H1 (cell line): ENCODE measurements at regions not wholly inside any gene's neighbourhood (a gene's known extent, or its start where the extent isn't known, plus 50 kb on each side); places are given as distances from the start of the nearest gene placed in this dataset.

Source experiments
- CTCF ChIA-PET: fragments of 300-600 bp; sonication (Branson Sonifier 250); formaldehyde crosslinking; loops from one replicate; lab custom pipeline; 2021; ENCODE audit not compliant: partially characterized antibody; lab: Charles Lee
- POLR2A ChIA-PET: fragments of 300-600 bp; sonication (Branson Sonifier 250); formaldehyde crosslinking; loops from one replicate; lab custom pipeline; 2021; ENCODE audit warnings: inconsistent platforms; ENCODE audit not compliant: partially characterized antibody; lab: Charles Lee
- DNase-seq, 2 experiments: peaks; one replicate each; pipeline versions ENCODE4 v3.0.0 to v3.0.0-alpha.2; 2010 to 2022; ENCODE audit warnings: low spot score in 2 of 2, low read depth in 1 of 2, mixed read lengths in 1 of 2
- FAIRE-seq: peaks from 2 replicates; lab custom pipeline; 2011; peaks lifted over from hg19 to GRCh38; lab: Jason Lieb, UNC
- H2AFZ ChIP-seq: 2 replicates; pipeline ENCODE4 v1.8.1; 2012; ENCODE audit warnings: low read length, inconsistent platforms
- H2AK5ac ChIP-seq: 2 replicates; pipeline ENCODE4 v1.6.1; 2013; ENCODE audit warnings: low read depth, low read length
- H2BK120ac ChIP-seq: replicated peaks from 2 replicates; pipeline ENCODE3; 2013; ENCODE audit warnings: low read depth, low read length, inconsistent platforms
- H2BK12ac ChIP-seq: 2 replicates; pipeline ENCODE4 v1.6.1; 2013; ENCODE audit warnings: low read depth, low read length
- H2BK15ac ChIP-seq: 2 replicates; pipeline ENCODE4 v1.6.1; 2013; ENCODE audit warnings: low read length
- H2BK20ac ChIP-seq: 2 replicates; pipeline ENCODE4 v1.6.1; 2013; ENCODE audit warnings: low read length
- H2BK5ac ChIP-seq: 2 replicates; pipeline ENCODE4 v1.6.1; 2013; ENCODE audit warnings: low read depth, low read length
- H3K14ac ChIP-seq: 2 replicates; pipeline ENCODE4 v1.6.1; 2013; ENCODE audit warnings: inconsistent platforms; ENCODE audit not compliant: insufficient read length
- H3K18ac ChIP-seq: 2 replicates; pipeline ENCODE4 v1.6.1; 2013; ENCODE audit warnings: low read length; ENCODE audit errors: extremely low read depth
- H3K23ac ChIP-seq: 2 replicates; pipeline ENCODE4 v1.6.1; 2013; ENCODE audit warnings: inconsistent platforms; ENCODE audit not compliant: insufficient read length
- H3K23me2 ChIP-seq: 2 replicates; pipeline ENCODE4 v1.6.1; 2013; ENCODE audit warnings: low read depth, low read length
- H3K27ac ChIP-seq: 2 replicates; pipeline ENCODE4 v1.6.1; 2011; ENCODE audit warnings: low read depth, low read length, inconsistent platforms
- H3K27me3 ChIP-seq, 4 experiments: replicated peaks in 1 of 4; 1 replicate in 1 of 4; 2 replicates in 3 of 4; pipeline versions ENCODE4 v1.6.1 to v1.8.1; 2011 to 2013; ENCODE audit warnings: low read length in 3 of 4, mild to moderate bottlenecking in 3 of 4, inconsistent platforms in 2 of 4, mixed read lengths in 2 of 4, moderate library complexity in 1 of 4; ENCODE audit not compliant: control insufficient read depth in 3 of 4, insufficient read depth in 3 of 4; ENCODE audit errors: extremely low read depth in 1 of 4
- H3K36me3 ChIP-seq, 4 experiments: 2 replicates each; pipeline versions ENCODE4 v1.6.1 to v1.8.1; 2011 to 2013; ENCODE audit warnings: mild to moderate bottlenecking in 4 of 4, low read length in 3 of 4, moderate library complexity in 2 of 4, control low read depth in 1 of 4, inconsistent platforms in 1 of 4; ENCODE audit not compliant: insufficient read depth in 4 of 4, control insufficient read depth in 2 of 4
- H3K4ac ChIP-seq: replicated peaks from 2 replicates; pipeline ENCODE3; 2013; ENCODE audit warnings: low read length, low read depth, mixed read lengths, inconsistent platforms; ENCODE audit not compliant: insufficient read length
- H3K4me1 ChIP-seq, 4 experiments: replicated peaks in 1 of 4; 1 replicate in 1 of 4; 2 replicates in 3 of 4; pipeline versions ENCODE4 v1.6.1 to v1.8.1; 2011 to 2013; ENCODE audit warnings: low read length in 3 of 4, inconsistent platforms in 2 of 4, mixed read lengths in 1 of 4; ENCODE audit not compliant: insufficient read depth in 4 of 4, control insufficient read depth in 3 of 4
- H3K4me2 ChIP-seq, 2 experiments: 2 replicates each; pipeline versions ENCODE4 v1.6.1 to v1.8.1; 2011 to 2013; ENCODE audit warnings: low read depth in 2 of 2, low read length in 2 of 2, control low read depth in 1 of 2, inconsistent platforms in 1 of 2, mild to moderate bottlenecking in 1 of 2; ENCODE audit not compliant: insufficient read depth in 1 of 2
- H3K4me3 ChIP-seq, 4 experiments: fragments of 200-600, 300-600 bp in 1 of 4; sonication (generic), shearing (Covaris generic), sonication (Bioruptor Twin) in 1 of 4; 2 replicates each; pipeline versions ENCODE4 v1.5.1 to v1.8.1; 2011 to 2016; ENCODE audit warnings: low read length in 4 of 4, low read depth in 3 of 4, control low read depth in 2 of 4, inconsistent platforms in 2 of 4, mild to moderate bottlenecking in 2 of 4, mixed read lengths in 1 of 4, moderate library complexity in 1 of 4; ENCODE audit not compliant: insufficient read depth in 2 of 4; ENCODE audit errors: extremely low read depth in 1 of 4
- H3K56ac ChIP-seq: replicated peaks from 2 replicates; pipeline ENCODE3; 2013; ENCODE audit warnings: low read depth, mild to moderate bottlenecking, mixed read lengths, low read length, inconsistent platforms; ENCODE audit not compliant: insufficient read length
- H3K79me1 ChIP-seq: 2 replicates; pipeline ENCODE4 v1.6.1; 2013; ENCODE audit warnings: low read depth, low read length, control low read depth
- H3K79me2 ChIP-seq, 2 experiments: 2 replicates each; pipeline versions ENCODE4 v1.6.1 to v1.8.1; 2012 to 2013; ENCODE audit warnings: low read length in 2 of 2, mild to moderate bottlenecking in 2 of 2, inconsistent platforms in 1 of 2; ENCODE audit not compliant: insufficient read depth in 2 of 2, control insufficient read depth in 1 of 2
- H3K9ac ChIP-seq, 4 experiments: replicated peaks in 1 of 4; 1 replicate in 1 of 4; 2 replicates in 3 of 4; pipeline versions ENCODE4 v1.6.1 to v1.8.1; 2011 to 2013; ENCODE audit warnings: low read depth in 3 of 4, low read length in 3 of 4, control low read depth in 2 of 4, mild to moderate bottlenecking in 2 of 4, moderate library complexity in 2 of 4, inconsistent platforms in 1 of 4; ENCODE audit errors: extremely low read depth in 1 of 4
- H3K9me3 ChIP-seq, 2 experiments: 2 replicates each; pipeline versions ENCODE4 v1.6.1 to v1.8.1; 2012 to 2013; ENCODE audit warnings: mild to moderate bottlenecking in 2 of 2, moderate library complexity in 2 of 2, control low read depth in 1 of 2, inconsistent platforms in 1 of 2, low read depth in 1 of 2, low read length in 1 of 2, mixed read lengths in 1 of 2; ENCODE audit not compliant: insufficient read depth in 2 of 2
- H4K20me1 ChIP-seq, 2 experiments: replicated peaks in 1 of 2; 2 replicates each; pipeline versions ENCODE3 to v1.8.1; 2011 to 2013; ENCODE audit warnings: inconsistent platforms in 2 of 2, low read length in 2 of 2, mild to moderate bottlenecking in 1 of 2; ENCODE audit not compliant: insufficient read depth in 2 of 2, control insufficient read depth in 1 of 2
- H4K5ac ChIP-seq: 2 replicates; pipeline ENCODE4 v1.6.1; 2013; ENCODE audit warnings: low read length, low read depth, mixed read lengths, inconsistent platforms; ENCODE audit not compliant: insufficient read length
- H4K8ac ChIP-seq: 2 replicates; pipeline ENCODE4 v1.8.0; 2013; ENCODE audit warnings: mild to moderate bottlenecking, moderate library complexity, low read length, inconsistent platforms; ENCODE audit not compliant: insufficient read depth; ENCODE audit errors: extremely low read depth
- H4K91ac ChIP-seq: replicated peaks from 2 replicates; pipeline ENCODE3; 2013; ENCODE audit warnings: low read length, mixed read lengths, inconsistent platforms; ENCODE audit not compliant: insufficient read length
- CHD7 ChIP-seq: fragments of 300-600 bp; sonication (generic); IDR thresholded peaks from 2 replicates; pipeline ENCODE4 v1.7.1; 2012; ENCODE audit warnings: low read length, moderate library complexity, mild to moderate bottlenecking, inconsistent platforms; ENCODE audit not compliant: insufficient replicate concordance
- WGBS, 2 experiments: shearing (Covaris generic) in 1 of 2; methylation state at CpG; one replicate each; pipeline versions ENCODE4 v1.1.6 to v1.1.7; 2013 to 2015; ENCODE audit warnings: low lambda C conversion rate in 2 of 2, mixed read lengths in 2 of 2, inconsistent platforms in 1 of 2, low coverage in 1 of 2, missing lambda C conversion rate in 1 of 2; ENCODE audit not compliant: insufficient replicate concordance in 2 of 2, insufficient coverage in 1 of 2, insufficient read length in 1 of 2; ENCODE audit errors: extremely low coverage in 1 of 2, missing lambda C conversion rate in 1 of 2; 5-methylcytosine and 5-hydroxymethylcytosine counted together

GRCh38 chr16:60225541-60225940 is 1491.4 kb upstream of the GOT2 start:
- Histone ChIP-seq H2BK120ac (no peak overlapping the region), H4K20me1 (no peaks in the 10 kb centered on the region), H2BK15ac (no peak overlapping the region), H4K5ac (no peak overlapping the region), H2AFZ (no peak overlapping the region), H3K23me2 (no peaks in the 10 kb centered on the region), H3K56ac (no peak overlapping the region), H3K18ac (no peak overlapping the region), H3K4me3 (no peak overlapping the region), H3K27ac (no peak overlapping the region), H2BK12ac (no peak overlapping the region), H3K36me3 (no peaks in the 10 kb centered on the region), H3K4me2 (no peak overlapping the region), H3K79me1 (no peaks in the 10 kb centered on the region), H2AK5ac (no peak overlapping the region), H3K27me3 (no peaks in the 10 kb centered on the region), H3K4me1 (no peaks in the 10 kb centered on the region), H4K91ac (no peak overlapping the region), H4K8ac (no peak overlapping the region), H3K23ac (no peak overlapping the region), H3K14ac (no peak overlapping the region), H2BK20ac (no peak overlapping the region), H3K79me2 (no peaks in the 10 kb centered on the region), H3K9ac (no peak overlapping the region), H3K4ac (no peak overlapping the region), H3K9me3 (peaks cover 0 to 1% of the 10 kb centered on the region in 2 experiments; a peak in 2 of 4 replicates), H2BK5ac (no peak overlapping the region)
- POLR2A ChIA-PET, result no interaction called here
- no peak for FAIRE-seq
- CTCF ChIA-PET, result no interaction called here
- no peak for DNase-seq
- WGBS, 2 experiments, result 86% methylated on average over 2 of the region's 2 CpGs; no CpG with 5 or more reads in 1 of the 2 experiments
- TF ChIP-seq CHD7, result no peak
